ENCODE measurements at regions not wholly inside any gene's neighbourhood (a gene's known extent, or its start where the extent isn't known, plus 50 kb on each side); places are given as distances from the start of the nearest gene placed in this dataset.

- 74 to 78% methylated on average over 9 of the region's 9 CpGs for WGBS, 2 donors
- H3K9me3 ChIP-seq: no peaks in the 10 kb centered on the region
- H3K4me1 ChIP-seq: peaks cover 0 to 13% (median 12%) of the 10 kb centered on the region in 4 donors
- no peak overlapping the region for H3K4me3 ChIP-seq
- intact Hi-C loops (cut with DNase I): no loop called here
- no peak overlapping the region for H3K27ac ChIP-seq
- no peak for TF ChIP-seq EP300 (IDR thresholded peaks at IDR 0.05)
- TF ChIP-seq CTCF (IDR thresholded peaks at IDR 0.05): no peak
- no peak for TF ChIP-seq POLR2A (IDR thresholded peaks at IDR 0.05)
- no peak for TF ChIP-seq POLR2AphosphoS5 (IDR thresholded peaks at IDR 0.05)
- no peaks in the 10 kb centered on the region for H3K27me3 ChIP-seq
- DNase-seq: no peak
- no peaks in the 10 kb centered on the region for H3K36me3 ChIP-seq
These were observed 130.8 kb downstream of the LYPLAL1 start for GRCh38 chr1:219304227-219305226.

- H3K4me3 ChIP-seq: no peak overlapping the region
- TF ChIP-seq POLR2A (IDR thresholded peaks at IDR 0.05): no peak
- no peak overlapping the region for H3K27ac ChIP-seq
- no peaks in the 10 kb centered on the region for H3K36me3 ChIP-seq
- no peak for DNase-seq
- peaks cover 0 to 31% (median 23%) of the 10 kb centered on the region in 4 donors for H3K4me1 ChIP-seq
- no peaks in the 10 kb centered on the region for H3K27me3 ChIP-seq
- intact Hi-C loops (cut with DNase I): no loop called here
- H3K9me3 ChIP-seq: no peaks in the 10 kb centered on the region
- 68 to 76% methylated on average over 1 of the region's 1 CpG for WGBS, 2 donors
These were observed 129.0 kb downstream of the LYPLAL1 start for GRCh38 chr1:219302697-219303096.

GRCh38 chr1:219299420-219299819 lies 125.7 kb downstream of the LYPLAL1 start:
- Histone ChIP-seq H3K36me3 (no peaks in the 10 kb centered on the region), H3K4me3 (no peak overlapping the region), H3K27me3 (no peaks in the 10 kb centered on the region), H3K4me1 (peaks cover 0 to 44% (median 35%) of the 10 kb centered on the region in 4 donors), H3K9me3 (no peaks in the 10 kb centered on the region), H3K27ac (peak overlapping the region in 3 of 4 donors; percentile 27 to 76 (median 73))
- no peak for TF ChIP-seq CTCF (IDR thresholded peaks at IDR 0.05)
- 90 to 94% methylated on average over 4 of the region's 4 CpGs for WGBS, 2 donors
- DNase-seq: no peak
- intact Hi-C loops (cut with DNase I): loop anchor here (10.0 kb wide), 1 partner anchor 955 kb away; the partner anchor contains the start of gene TGFB2

- Histone ChIP-seq H3K27me3 (no peaks in the 10 kb centered on the region), H3K4me1 (peaks cover 0 to 39% (median 30%) of the 10 kb centered on the region in 4 donors), H3K4me3 (no peak overlapping the region), H3K36me3 (no peaks in the 10 kb centered on the region), H3K9me3 (no peaks in the 10 kb centered on the region), H3K27ac (peak overlapping the region; percentile 21 to 76 (median 63))
- 69 to 77% methylated on average over 4 of the region's 4 CpGs for WGBS, 2 donors
- DNase-seq: peak; percentile 73
- TF ChIP-seq EP300 (IDR thresholded peaks at IDR 0.05) (no peak), POLR2A (IDR thresholded peaks at IDR 0.05) (no peak), CTCF (IDR thresholded peaks at IDR 0.05) (no peak), POLR2AphosphoS5 (IDR thresholded peaks at IDR 0.05) (peak in 2 of 4 donors; percentile 49 to 57)
- intact Hi-C loops (cut with DNase I): loop anchor here (10.0 kb wide), 1 partner anchor 954 kb away; the partner anchor contains the start of gene TGFB2
These were observed 125.0 kb downstream of the LYPLAL1 start for GRCh38 chr1:219298571-219299148.

Data from sigmoid colon (tissue), 6 donors.